SHP77 treated with DMSO at 0.1 percent for 48 hours (cell line): ENCODE measurements at regions not wholly inside any gene's neighbourhood (a gene's known extent, or its start where the extent isn't known, plus 50 kb on each side); places are given as distances from the start of the nearest gene placed in this dataset.
"Not testable (repeated sequence)": the region's sequence is repeated elsewhere in the genome, so short reads cannot be mapped to it uniquely, and the experiment has no call there.

ENCODE experiments used
- DNase-seq: peaks from one replicate; lab custom pipeline; 2025; lab: John Stamatoyannopoulos, UW

- DNase-seq: no peak
Measured at GRCh38 chr2:17362956-17363355, 155.3 kb downstream of the RAD51AP2 start.

- DNase-seq: no peak
Measured at GRCh38 chr2:17355608-17356329, 162.5 kb downstream of the RAD51AP2 start.

DNA sequence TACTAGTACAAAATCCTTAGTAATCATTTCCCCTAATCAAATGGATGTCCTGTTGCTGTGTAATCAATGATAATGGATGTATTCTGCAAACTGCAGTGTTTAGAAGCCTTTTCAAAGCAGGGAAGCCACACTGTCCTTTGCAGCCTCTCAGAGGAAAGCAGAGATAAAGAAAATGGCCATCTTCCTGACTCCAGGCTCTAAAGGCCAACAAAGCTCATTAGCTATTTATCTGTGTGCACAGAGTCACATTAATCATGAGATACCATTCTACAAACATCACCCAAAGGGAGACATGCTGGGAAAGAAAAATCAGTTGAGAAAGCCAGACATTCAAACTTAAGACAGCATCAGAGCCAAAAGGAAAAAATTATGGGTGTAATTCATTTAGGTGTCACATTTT lies 165.0 kb downstream of the RAD51AP2 start:
- DNase-seq: no peak

GRCh38 chr2:17342692-17343091 lies 175.5 kb downstream of the RAD51AP2 start:
- DNase-seq: not testable (repeated sequence)

DNA sequence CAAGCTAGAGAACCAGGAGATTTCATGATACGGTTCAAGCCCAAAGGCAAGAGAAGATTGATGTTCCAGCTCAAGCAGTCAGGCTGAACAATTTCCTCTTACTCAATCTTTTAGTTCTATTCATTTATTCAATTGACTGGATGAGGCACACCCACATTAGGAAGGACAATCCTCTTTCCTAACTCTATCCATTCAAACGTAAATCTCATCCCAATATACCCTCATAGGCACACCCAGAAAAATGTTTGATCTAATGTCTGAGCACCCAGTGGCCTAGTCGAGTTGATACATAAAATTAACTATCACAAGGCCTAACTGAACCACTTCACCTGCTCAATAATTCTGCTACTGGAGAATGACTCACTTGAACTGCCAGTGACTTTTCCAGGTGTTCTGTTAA lies 180.7 kb downstream of the RAD51AP2 start:
- no peak for DNase-seq

DNA sequence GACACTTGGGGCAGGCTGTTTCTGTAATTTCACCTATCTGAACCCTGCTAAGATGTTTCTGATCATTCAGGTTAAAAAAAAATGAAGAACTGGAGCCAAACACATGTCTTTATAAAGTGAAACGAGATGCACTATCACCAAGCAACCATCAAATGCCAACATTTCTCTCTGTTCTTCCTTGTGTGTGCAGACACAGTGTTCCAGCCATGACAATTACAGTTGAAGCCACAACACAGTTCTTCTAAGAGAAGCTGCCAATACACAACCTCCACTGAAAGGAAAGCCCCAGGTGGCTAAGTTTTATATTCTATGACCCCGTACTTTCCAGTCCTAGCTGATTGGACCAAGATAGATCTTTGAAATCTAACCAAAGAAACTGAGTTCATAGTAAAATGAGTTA lies 181.8 kb downstream of the RAD51AP2 start:
- no peak for DNase-seq

DNA sequence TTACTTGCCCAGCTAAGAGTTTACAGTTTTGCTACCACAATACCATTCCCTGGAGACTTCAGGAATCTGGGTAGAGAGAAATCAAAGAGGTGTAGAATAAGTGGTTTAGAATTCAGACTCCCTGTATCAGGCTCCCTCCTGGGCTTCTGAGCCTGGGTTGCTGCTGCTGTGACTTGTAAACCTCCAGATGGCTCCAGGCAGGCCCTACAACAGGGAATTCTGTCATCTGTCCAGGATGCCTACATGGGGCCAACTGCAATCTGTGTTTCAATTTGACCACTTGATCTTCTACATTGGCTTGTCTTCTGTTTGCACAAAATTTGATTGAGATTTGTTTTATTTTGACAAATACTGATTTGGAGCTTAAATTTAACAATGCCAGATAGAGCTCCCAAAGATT lies 183.9 kb downstream of the RAD51AP2 start:
- DNase-seq: no peak

GRCh38 chr2:17331636-17332035 lies 186.6 kb downstream of the RAD51AP2 start:
- no peak for DNase-seq

DNA sequence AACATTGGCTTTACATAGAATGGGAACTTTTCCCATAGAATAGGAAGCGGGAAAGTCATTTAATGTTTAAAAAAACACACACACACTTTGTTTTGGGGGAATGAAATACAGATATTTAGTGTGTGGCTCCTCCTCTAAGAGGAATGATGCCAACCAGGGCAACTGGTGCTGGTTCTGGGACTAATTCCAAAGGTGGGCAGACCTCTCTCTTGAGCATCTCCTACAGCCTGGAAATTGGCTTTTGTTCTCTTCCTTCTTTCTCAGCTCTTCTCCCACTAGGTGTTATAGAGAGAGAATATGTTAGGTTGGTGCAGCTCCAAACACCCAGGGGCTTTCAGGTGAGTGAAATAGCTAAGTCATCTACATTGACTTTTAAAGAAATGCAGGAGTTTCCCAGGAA lies 190.1 kb downstream of the RAD51AP2 start:
- DNase-seq: no peak

DNA sequence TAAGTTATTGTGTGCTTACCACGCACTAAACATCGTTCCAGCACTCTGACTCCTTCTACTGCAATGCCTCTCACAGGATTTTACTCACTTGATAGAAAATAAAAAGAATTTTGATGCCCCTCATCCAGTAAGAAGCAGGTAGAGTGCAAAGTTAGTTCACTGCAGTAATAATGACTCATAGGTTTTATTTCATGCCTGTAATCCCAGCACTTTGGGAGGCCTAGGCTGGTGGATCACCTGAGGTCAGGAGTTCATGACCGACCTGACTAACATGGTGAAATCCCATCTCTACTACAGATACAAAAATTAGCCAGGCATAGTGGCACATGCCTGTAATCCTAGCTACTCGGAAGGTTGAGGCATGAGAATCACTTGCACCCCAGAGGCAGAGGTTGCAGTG lies 190.6 kb downstream of the RAD51AP2 start:
- DNase-seq: no peak

DNA sequence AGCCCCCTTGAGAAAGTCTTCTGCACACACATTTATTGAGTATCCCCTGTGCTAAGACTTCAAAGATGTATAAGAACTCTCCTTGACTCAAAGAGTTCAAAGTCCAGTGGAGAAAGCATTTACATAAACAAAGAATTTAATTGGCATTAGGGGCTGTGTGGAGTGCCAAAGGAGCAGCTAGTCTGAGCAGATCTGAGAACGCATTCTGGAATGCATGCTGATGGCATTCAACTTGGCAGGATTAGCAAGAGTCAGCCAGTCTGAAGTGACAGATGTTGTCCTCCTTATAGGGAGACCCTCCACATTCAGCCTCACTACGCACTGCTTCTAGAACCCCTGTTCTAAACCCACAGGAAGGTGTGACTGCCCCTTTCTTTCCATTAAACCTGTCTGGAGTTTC lies 191.5 kb downstream of the RAD51AP2 start:
- DNase-seq: no peak

DNA sequence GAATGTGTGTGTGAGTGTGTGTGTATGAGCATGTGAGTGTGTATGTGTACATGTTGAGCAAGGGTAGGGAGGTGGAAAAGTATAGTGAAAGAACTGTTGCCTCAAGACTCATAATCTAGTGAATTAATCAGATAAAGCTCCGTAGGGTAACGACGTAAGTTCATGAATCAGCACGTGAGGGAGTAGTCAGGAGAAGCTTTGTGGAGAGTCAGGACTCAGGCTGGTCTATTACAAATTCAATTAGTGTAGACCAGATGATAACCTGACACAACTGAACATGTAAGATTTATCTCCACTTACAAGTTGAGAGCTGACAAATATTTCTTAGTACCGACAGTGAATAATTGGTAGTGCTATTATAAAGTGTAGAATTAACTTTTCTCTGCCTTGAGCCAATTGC lies 194.5 kb downstream of the RAD51AP2 start:
- no peak for DNase-seq

- DNase-seq: no peak
Measured at GRCh38 chr2:17322461-17322860, 195.8 kb downstream of the RAD51AP2 start.

DNA sequence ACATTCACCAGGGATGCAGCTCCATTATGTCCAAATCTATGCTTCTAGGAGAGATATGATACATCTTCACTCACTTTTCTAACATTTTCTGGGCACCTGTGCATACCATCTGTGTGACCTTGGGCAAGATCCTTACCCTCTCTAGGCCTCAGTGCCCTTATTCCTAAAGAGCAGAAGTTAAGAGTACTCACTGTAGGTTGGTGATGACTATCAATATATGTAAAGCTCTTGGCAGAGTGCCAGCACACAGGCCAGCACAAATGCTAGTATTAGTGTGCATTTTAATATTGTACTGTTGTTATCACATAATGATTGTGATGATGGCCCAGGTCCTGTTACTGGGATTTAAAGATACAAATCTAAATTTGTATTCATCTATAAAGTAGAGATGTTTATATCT lies 199.2 kb downstream of the RAD51AP2 start:
- no peak for DNase-seq

- no peak for DNase-seq
Measured at GRCh38 chr2:17318013-17318412, 200.2 kb downstream of the RAD51AP2 start.

DNA sequence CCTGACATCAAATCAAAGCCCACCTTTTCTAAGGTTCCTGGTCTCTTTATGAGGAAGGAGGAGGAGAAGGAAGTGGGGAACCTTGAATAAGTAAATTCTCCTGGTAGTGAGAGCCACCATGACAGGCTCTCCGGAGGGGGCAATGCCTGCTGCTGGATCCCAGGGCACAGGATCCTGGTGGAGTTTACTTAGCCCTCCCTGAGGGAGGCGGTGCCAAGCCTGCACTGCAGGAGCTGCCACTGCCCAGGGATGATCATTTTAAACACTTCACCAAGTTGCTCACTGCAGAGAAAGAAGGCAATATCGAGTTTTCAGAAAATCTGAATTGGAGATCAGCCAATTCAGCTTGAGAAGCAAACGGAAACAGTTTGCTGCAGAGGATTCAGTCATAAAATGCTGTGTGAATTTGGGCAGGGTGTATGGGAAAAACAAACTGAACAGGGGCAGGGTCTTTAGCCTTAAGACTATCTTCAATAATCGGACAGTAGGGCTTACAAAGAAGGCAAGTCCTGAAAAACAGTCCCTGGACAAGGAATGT lies 200.7 kb downstream of the RAD51AP2 start:
- no peak for DNase-seq

GRCh38 chr2:17313261-17313660 lies 205.0 kb downstream of the RAD51AP2 start:
- DNase-seq: no peak

DNA sequence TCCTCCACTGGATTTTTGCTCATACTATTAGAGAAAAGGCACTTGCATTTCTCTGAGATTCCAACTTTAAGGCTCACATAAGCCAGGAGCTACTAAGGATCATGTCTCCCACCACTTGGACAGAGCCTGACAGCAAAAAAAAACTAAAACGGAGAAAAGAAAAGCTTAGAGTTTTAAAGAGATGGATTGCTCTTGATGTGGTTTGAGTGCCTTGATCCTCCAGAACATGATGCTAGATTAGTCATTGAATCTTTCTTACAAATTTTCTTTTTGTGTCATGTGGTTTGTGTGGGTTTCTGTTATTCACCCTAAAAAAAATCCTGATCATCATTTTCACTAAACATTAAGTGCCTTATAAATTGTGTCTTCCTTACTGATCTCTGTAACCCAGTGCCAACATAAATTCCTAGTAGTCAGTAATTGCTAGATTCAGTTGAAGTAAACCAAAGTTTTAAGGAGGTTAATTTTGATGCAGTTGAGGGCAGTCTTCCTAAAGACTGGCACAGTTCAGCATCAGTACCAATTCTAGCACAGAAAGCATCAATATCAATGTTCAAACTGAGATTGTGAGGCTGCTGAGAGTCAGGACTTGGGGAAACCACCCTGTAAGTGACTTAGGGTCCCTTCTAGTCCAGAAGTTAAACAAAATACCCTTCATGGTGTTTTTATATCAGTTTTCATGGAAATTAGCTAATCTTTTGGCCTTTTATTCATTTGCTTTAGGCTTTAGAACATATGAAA lies 206.3 kb downstream of the RAD51AP2 start:
- DNase-seq: no peak

GRCh38 chr2:17311106-17311619 lies 207.1 kb downstream of the RAD51AP2 start:
- DNase-seq: no peak

DNA sequence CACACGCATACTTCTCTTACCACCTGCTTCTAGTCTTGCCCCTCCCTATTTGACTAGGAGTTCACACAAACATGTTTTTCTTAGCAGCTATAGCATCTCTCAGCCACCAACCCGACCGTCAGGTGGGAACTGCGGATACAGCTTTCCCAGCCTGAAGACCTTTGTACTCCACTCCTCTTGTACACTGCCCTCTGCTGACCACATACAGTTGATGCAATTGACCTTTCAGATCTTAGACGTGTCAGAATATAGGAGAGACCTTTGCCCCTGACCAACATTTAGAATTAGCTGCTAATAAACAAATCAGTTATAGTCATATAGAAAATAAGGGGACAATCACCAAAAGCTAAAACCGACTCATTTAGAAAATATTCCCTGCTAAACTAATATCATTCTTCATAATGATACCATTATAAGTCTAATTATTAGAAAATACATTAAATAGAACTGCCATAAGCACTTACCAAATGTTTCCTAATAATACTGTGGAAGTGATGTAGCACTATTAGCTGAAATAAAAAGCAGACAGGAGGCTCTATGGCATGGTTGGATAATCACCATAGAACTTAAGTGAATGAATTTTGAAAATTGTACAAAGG lies 208.4 kb downstream of the RAD51AP2 start:
- peak; percentile 20 for DNase-seq

- DNase-seq: no peak
Measured at GRCh38 chr2:17309181-17309580, 209.1 kb downstream of the RAD51AP2 start.

DNA sequence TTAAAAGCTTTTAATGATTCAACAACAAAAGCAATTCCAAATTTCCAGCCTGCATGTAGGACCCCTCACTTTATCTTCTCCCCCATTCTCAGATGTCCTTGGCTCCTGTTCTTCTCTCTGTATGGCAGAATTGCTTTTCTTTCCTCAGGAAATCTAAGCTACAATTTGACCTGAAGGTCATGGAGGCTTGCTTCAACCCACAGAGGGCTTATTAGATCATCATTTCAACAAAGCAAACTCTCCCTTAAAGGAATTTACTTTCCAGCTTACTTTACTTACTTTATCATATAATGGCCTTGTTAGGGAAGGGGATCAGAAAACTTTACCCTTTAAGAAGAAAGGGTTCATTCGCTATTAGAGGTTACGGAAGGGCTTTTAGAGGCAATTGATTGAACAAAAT lies 211.5 kb downstream of the RAD51AP2 start:
- no peak for DNase-seq

DNA sequence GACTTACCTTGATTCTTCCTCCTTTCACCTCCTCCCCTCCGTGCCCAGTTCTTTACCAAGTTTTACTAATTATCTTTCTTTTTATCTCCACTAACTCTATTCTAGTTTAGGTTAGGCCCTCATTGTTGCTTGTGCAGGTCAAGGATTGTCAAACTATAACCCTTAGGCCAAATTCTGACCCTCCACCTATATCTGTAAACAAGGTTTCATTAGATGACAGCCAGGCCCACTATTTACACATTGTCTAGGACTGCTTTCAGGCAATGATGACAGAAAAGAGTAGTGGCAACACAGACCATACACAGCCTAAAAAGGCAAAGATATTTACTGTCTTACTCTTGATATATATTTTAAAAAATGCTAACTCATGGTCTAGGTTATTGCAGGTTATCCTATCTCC lies 212.0 kb downstream of the RAD51AP2 start:
- DNase-seq: no peak
